NCI-H2081 (cell line): ENCODE measurements at regions not wholly inside any gene's neighbourhood (a gene's known extent, or its start where the extent isn't known, plus 50 kb on each side); places are given as distances from the start of the nearest gene placed in this dataset.
"Not testable (repeated sequence)": the region's sequence is repeated elsewhere in the genome, so short reads cannot be mapped to it uniquely, and the experiment has no call there.

ENCODE experiments used
- DNase-seq, 2 experiments: peaks; one replicate each; lab custom pipeline; 2025; lab: John Stamatoyannopoulos, UW

GRCh38 chr2:166831930-166832329 is 56.4 kb upstream of the XIRP2 start:
- no peak for DNase-seq

- no peak for DNase-seq
Measured at GRCh38 chr2:166825914-166826313, 62.4 kb upstream of the XIRP2 start.

- no peak for DNase-seq
Measured at GRCh38 chr2:166814335-166814734, 73.9 kb upstream of the XIRP2 start.

GRCh38 chr2:166812166-166812891 is 76.0 kb upstream of the XIRP2 start:
- DNase-seq: no peak

GRCh38 chr2:166805753-166806152 is 82.5 kb upstream of the XIRP2 start:
- no peak for DNase-seq

GRCh38 chr2:166803373-166804000 is 84.8 kb upstream of the XIRP2 start:
- peak in 1 of 2 experiments; percentile 21 for DNase-seq

GRCh38 chr2:166802475-166802874 is 85.8 kb upstream of the XIRP2 start:
- DNase-seq: no peak

- no peak for DNase-seq
Measured at GRCh38 chr2:166792808-166793207, 95.5 kb upstream of the XIRP2 start.

- DNase-seq: no peak
Measured at GRCh38 chr2:166786707-166787106, 101.6 kb upstream of the XIRP2 start.

GRCh38 chr2:166784296-166784946 is 103.9 kb upstream of the XIRP2 start:
- peak; percentile 31 to 79 for DNase-seq

- no peak for DNase-seq
Measured at GRCh38 chr2:166775176-166775575, 113.1 kb upstream of the XIRP2 start.

GRCh38 chr2:166773308-166773949 is 114.9 kb upstream of the XIRP2 start:
- DNase-seq: peak; percentile 30 to 75

- DNase-seq: no peak
Measured at GRCh38 chr2:166768393-166769123, 119.7 kb upstream of the XIRP2 start.

- not testable (repeated sequence) for DNase-seq
Measured at GRCh38 chr2:166766769-166767322, 121.4 kb upstream of the XIRP2 start.

GRCh38 chr2:166766220-166766619 is 122.1 kb upstream of the XIRP2 start:
- DNase-seq: no peak

- no peak for DNase-seq
Measured at GRCh38 chr2:166765141-166765540, 123.1 kb upstream of the XIRP2 start.

- DNase-seq: no peak
Measured at GRCh38 chr2:166764702-166765101, 123.6 kb upstream of the XIRP2 start.

- DNase-seq: no peak
Measured at GRCh38 chr2:166764216-166764615, 124.1 kb upstream of the XIRP2 start.

- DNase-seq: no peak
Measured at GRCh38 chr2:166762746-166763145, 125.5 kb upstream of the XIRP2 start.

- DNase-seq: no peak
Measured at GRCh38 chr2:166758956-166759355, 129.3 kb upstream of the XIRP2 start.

GRCh38 chr2:166750624-166751023 is 137.7 kb upstream of the XIRP2 start:
- no peak for DNase-seq

GRCh38 chr2:166744117-166744516 is 144.2 kb upstream of the XIRP2 start:
- DNase-seq: not testable (repeated sequence)
